ENCODE measurements at regions not wholly inside any gene's neighbourhood (a gene's known extent, or its start where the extent isn't known, plus 50 kb on each side); places are given as distances from the start of the nearest gene placed in this dataset.

DNA sequence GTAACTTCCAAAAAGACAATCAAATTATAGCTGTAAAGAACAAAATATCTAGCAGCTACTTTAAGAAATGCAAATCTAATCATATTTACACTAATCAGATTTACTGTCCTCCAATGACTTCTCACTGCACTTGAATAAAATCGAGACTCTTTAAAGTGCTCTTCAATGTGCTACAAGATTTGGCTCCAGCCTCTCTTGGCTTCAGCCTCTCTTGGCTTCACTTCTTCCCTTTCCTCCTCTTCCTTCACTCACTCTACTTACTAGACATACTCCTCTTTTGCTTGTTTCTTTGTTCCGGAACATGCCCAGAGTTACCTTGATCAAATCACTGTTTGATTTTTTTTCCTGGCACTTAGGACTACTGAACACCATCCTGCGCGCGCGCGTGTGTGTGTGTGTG, 495.4 kb downstream of the LMO7 start:
- no peak for DNase-seq

GRCh38 chr13:76129305-76130000, 493.3 kb downstream of the LMO7 start:
- no peak for DNase-seq

DNA sequence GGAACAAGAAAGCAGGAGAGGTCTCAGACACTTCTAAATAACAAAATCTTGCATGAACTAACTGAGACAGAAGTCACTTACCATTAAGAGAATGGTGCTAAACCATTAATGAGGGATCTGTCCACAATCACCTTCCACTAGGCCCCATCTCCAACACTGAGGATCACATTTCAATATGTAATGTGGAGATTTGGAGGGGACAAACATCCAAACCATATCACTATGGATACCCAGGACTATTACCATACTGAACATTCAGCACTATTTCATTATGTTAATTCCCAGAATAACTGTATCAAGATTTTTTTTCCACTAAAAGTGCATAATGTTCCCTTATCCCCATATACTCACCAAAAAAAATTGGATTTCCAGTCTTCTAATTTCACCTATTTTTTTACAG, 491.8 kb downstream of the LMO7 start:
- no peak for DNase-seq

- DNase-seq, result no peak
Observed at GRCh38 chr13:76123548-76123947, 487.4 kb downstream of the LMO7 start.

DNA sequence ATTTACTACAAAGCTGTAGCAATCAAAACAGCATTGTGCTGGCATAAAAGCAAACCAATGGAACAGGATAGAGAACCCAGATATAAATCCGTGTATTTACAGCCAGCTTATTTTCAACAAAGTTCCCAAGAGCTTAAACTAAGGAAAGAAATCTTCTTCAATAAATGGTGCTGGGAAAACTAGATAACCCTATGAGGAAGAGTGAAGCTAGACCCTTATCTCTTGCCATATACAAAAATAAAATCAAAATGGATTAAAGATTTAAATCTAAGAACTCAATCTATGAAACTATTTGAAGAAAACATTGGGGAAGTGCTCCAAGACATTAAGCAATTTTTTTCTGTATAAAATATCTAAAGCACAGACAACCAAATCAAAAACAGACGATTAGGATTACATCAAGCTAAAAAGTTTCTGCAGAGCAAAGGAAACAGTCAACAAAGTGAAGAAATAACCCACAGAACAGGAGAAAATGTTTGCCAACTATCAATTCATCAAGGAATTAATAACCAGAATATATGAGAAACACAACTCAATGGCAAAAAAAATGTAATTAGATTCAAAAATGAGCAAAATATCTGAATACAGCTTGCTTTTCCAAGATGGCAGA, 480.7 kb downstream of the LMO7 start:
- no peak for DNase-seq

DNA sequence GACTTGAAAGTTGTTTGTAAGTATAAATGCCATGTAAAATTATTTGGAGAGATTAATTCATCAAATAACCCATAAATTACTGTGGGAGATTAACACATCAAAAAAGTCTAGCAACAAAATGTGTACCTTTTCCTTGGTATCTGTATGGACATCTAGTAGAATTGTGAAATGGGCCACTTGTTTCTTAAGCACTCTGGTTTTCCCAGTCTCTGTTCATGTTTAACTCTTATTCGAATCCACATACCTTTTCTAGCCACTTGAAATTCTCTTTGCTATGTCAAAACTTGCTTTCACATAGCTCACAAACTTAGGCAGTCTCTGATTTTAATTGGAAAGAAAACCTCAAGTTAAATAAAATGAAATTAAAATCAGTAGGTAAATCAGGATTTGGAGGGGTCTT, 470.6 kb downstream of the LMO7 start:
- DNase-seq, result no peak

GRCh38 chr13:76094645-76095044, 458.5 kb downstream of the LMO7 start:
- no peak for DNase-seq

GRCh38 chr13:76091076-76091475, 454.9 kb downstream of the LMO7 start:
- no peak for DNase-seq

- DNase-seq, result no peak
Observed at GRCh38 chr13:76086729-76087128, 450.6 kb downstream of the LMO7 start.

- no peak for DNase-seq
Observed at GRCh38 chr13:76067850-76068249, 431.7 kb downstream of the LMO7 start.

DNA sequence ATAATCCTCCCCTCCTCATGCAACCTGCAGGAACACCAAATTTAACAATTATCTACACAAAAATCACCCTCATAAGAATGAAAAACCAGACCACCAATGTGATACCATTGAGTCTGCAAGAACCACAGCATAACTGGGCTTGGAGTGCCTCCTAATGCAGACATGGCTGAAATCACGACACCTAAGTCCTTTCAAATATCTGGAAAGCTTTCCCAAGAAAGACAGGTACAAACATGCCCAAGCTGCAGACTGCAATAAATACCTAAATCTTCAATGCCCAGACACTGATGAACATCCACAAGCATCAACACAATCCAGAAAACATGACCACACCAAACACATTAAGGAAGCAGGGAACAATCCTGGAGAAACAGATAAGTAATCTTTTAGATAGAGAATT, 417.1 kb downstream of the LMO7 start:
- no peak for DNase-seq

GRCh38 chr13:76049376-76049746, 413.2 kb downstream of the LMO7 start:
- DNase-seq, result no peak

DNA sequence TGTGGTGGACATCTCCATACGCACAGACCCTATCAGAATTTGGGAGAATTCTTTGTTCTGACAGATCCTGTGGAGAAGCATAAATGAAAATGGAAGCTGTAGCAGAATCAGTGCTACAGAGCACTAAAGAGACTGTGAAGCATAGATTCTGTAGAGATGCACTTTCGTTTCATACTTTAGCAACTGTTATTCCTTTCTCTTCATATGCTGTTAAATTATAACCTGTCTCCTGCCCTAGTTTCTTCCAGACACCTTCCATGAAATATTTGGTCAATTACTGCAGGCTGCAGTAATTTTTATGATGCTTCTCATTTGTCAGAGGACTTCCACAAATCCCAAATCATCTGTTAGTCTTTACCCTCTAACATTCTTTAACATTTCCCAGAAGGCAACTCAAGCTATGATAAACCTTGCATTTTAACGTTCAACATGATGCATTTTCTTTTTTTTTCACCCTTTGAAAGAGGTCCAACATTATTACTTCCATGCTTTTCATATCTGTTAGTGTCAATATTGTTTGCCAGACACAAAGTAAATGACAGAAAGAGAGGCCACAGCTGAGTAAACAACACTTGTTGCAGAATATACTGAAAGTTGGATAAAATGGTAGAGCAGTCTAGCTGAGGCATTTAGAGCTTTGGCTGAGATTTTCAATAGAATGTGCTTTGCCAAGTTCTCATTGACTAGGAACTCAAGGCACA, 412.7 kb downstream of the LMO7 start:
- DNase-seq, result no peak

DNA sequence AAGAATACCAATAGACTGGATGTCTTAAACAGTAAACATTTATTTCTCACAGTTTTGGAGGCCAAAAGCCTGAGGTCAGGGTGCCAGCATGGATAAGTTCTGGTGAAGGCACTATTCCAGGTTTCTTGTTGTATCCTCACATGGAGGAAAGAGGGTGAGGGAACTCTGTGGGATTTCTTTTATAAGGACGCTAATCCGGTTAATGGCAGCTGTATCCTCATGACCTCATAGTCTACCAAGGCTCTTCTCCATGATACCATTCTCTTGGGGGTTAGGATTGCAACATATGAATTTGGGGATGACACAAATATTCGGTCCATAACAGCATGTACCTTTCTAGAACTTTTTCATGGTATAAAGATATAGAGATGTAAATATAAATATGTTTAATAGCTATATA, 412.0 kb downstream of the LMO7 start:
- no peak for DNase-seq

- no peak for DNase-seq
Observed at GRCh38 chr13:76043874-76044273, 407.7 kb downstream of the LMO7 start.

DNA sequence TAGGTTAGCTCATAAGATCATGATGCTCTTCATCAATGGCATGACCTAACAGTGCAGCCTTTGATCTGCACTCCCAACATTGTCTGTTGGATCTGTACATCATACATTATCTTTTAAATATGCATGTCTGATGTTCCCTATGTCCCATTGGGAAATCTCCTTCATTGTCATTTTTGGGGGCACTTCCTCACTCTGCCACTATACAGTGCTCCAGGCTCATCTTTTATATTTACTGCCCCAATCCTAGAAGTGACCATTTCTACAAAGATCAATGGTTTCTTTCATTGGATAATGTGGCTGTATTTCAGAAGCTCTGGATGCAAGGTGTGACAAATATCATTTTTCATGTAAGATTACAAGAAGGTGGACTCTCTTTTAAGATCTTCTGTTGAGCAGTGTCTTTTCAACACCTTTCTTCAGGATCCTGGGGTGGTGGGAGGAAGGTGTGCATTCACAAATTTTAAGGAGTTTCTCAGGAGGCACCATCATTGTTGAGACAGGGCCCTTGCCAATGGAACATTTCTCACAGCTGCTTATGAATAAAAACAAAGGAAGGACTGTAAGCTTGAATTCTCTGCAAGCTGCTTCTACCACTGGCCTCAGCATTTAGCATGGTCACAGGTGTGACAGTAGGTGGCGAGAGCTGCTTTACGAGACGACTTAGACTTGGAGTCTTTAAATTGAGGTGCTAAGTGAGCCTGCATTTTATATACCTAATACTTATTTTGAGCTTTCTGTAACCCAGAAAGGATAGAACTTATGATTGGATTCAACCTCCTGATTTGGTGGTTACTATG, 403.0 kb downstream of the LMO7 start:
- DNase-seq, result no peak

DNA sequence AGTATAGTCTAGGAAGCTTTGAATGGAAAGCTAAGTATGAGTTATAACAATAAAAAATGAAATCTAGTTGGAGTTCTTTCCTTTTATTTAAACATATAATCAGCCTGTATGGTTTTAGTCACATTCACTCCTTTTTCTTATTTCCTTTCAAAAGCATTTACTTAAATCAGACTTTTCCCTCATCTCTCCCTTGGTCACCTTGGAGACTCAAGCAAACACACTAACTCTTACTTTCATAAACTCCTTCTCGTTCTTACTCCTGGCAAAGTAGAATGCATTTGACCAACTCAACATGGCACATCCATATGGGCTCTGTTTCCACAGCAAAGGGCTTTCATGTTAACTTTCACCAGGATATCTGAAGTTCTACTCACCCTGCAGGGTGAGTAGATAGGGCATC, 400.0 kb downstream of the LMO7 start:
- DNase-seq, result no peak

DNA sequence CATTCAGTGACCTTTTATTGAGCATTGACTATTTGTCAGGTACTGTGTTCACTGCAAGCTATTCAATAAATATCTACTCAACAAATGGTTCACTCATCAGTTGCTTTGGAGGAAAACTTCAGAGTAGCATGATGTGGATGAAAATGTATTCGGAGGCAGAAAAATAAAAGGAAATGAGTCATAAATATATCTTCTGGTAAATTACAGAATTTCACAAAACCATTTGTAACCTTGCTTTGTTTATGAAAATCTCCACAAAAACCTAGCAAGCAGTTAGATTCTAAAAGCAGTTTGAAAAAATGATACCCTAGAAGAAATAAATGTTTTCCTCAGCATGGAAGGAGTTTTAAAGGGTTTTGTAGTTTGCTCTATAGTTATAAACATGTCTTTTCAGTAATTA, 399.6 kb downstream of the LMO7 start:
- DNase-seq, result no peak

DNA sequence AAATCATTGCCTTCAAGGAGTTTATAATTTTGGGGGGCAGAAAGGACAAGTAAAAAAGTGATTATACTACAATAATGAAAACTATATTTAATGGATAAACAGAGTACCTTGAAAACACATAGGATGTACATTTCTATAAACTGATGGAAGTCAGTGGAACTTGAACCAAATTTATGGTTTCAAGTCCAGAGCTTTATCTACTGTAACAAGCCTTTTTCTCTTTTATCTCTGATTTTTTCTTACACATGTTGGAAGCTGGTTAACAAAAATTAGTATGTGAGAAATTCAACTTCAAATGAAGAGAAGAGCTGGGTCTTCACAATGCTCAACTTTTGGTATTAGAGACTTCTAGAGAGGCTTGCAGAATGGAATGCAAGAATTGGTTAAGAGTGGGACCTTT, 393.6 kb downstream of the LMO7 start:
- DNase-seq, result no peak

DNA sequence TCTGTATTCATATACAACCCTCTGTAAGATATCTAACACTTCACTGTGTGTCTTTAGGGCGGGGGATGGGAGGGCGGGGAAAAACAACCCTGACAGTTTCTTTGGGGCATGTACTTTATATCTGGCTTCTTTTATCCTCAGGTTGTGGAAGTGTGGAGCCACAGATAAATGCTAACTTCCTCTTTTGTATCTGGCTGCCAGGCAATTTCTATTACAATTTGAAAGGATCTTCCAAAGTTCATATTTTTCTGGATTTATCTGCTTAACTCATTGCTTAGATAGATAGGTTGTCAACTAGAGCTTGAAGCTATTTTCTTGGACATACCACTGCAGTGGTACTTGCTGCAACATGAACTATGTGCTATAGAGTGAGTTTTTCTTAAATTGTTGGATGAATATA, 393.0 kb downstream of the LMO7 start:
- DNase-seq, result no peak

DNA sequence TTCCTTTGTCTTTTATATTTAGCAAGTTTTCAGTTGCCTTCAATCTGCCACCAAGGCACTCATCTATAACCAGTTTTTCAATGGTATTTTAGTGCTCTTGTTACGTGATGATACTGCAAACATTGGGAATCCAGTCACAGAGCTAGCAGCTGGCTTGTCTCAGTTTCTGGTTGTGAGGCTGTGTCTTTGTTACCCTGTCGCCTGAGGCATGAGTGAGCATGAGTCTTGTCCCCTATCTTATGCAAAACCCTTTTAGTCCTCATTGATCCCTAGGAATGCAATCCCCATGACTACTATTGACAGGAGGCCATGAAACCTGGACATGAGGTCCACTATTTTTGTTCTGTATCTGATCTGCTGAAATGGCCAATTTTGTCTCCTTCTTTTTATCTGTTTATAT, 391.0 kb downstream of the LMO7 start:
- DNase-seq, result no peak

DNA sequence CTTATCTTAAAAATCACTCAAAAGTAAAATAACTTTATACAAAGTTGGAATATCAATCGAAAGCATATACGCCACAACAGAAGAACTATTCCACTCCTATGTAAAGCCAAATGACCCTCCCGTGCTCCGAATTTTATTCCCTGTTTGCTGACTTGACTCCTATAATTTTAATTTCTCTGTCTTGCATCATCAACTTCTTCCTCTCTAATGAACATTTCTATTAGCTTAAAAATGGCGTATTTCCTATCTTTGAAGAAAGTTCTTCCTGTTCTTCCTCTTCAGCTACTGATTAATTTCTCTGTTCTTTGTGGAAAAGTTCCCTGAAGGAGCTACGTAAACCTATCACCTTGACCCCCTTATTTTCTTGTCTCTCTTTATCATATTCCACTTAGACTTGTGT, 389.3 kb downstream of the LMO7 start:
- no peak for DNase-seq

Measured in amygdala (tissue), 56 donors.